Spleen (tissue), 7 donors: ENCODE measurements at regions not wholly inside any gene's neighbourhood (a gene's known extent, or its start where the extent isn't known, plus 50 kb on each side); places are given as distances from the start of the nearest gene placed in this dataset.

Experiments used
- POLR2A ChIP-seq, 3 donors: fragments of 450-650 bp; IDR thresholded peaks; one replicate each; pipeline ENCODE4 v1.5.1; 2017; ENCODE audit warnings: antibody characterized with exemption in 3 of 3, mild to moderate bottlenecking in 1 of 3
- POLR2AphosphoS5 ChIP-seq, 3 donors: sonication (generic); formaldehyde crosslinking; IDR thresholded peaks; one replicate each; pipeline ENCODE4 v1.5.1; 2017; ENCODE audit warnings: antibody characterized with exemption in 3 of 3
- TF ChIP-seq, protein P1 (sequence below), 11 experiments: fragments of 200-600 bp in 7 of 11; fragments of 450-650 bp in 4 of 11; sonication (generic) in 4 of 11; IDR thresholded peaks in 8 of 11; conservative IDR thresholded peaks in 3 of 11; 1 replicate in 7 of 11; 2 replicates in 4 of 11; pipeline versions ENCODE4 v1.4.0 to v1.8.0; 2016 to 2021; ENCODE audit warnings: antibody characterized with exemption in 11 of 11, inconsistent platforms in 4 of 11, mild to moderate bottlenecking in 1 of 11
- donor health status: DM: no; HTN: no; CAD: no; lungs with moderate emphysema.
- donor health status: DM: no; HTN: no; CAD: no.
- donor health status: DM: no; HTN: no; CAD: no.

DNA sequence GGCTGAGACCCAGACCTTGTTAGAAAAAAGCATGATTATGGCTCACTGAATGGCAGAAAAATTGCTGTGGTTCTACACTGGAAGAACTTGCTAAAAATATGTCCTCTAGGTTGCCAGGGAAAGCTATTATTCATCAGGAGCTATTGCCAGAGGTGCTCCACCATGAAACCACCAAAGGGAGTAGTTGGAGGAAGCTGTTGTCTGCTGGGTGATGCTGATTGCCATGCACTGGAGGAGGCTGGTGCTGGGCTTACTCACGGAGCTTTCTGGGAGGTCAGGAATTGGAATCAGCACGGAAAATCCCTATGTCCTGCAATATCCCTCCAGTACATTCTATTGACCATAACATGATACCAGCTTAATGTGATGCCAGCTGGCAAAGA, 199.6 kb upstream of the ZBED5 start:
- TF ChIP-seq, protein P1, sequence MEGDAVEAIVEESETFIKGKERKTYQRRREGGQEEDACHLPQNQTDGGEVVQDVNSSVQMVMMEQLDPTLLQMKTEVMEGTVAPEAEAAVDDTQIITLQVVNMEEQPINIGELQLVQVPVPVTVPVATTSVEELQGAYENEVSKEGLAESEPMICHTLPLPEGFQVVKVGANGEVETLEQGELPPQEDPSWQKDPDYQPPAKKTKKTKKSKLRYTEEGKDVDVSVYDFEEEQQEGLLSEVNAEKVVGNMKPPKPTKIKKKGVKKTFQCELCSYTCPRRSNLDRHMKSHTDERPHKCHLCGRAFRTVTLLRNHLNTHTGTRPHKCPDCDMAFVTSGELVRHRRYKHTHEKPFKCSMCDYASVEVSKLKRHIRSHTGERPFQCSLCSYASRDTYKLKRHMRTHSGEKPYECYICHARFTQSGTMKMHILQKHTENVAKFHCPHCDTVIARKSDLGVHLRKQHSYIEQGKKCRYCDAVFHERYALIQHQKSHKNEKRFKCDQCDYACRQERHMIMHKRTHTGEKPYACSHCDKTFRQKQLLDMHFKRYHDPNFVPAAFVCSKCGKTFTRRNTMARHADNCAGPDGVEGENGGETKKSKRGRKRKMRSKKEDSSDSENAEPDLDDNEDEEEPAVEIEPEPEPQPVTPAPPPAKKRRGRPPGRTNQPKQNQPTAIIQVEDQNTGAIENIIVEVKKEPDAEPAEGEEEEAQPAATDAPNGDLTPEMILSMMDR (IDR thresholded peaks at IDR 0.05 in 8 of 11, conservative IDR thresholded peaks at IDR 0.05 in 3 of 11): no peak
- TF ChIP-seq POLR2A (IDR thresholded peaks at IDR 0.05) (no peak), POLR2AphosphoS5 (IDR thresholded peaks at IDR 0.05) (no peak)
